ENCODE measurements at regions not wholly inside any gene's neighbourhood (a gene's known extent, or its start where the extent isn't known, plus 50 kb on each side); places are given as distances from the start of the nearest gene placed in this dataset.
A peak's percentile ranks its signal among the peaks of the same experiment; 100 is the strongest.

GRCh38 chr4:34720571-34720970 is 1523.7 kb downstream of the ARAP2 start:
- no peaks in the 10 kb centered on the region for H3K9me2 ChIP-seq (replicated peaks; ENCODE audit: insufficient read depth)
- TF ChIP-seq, protein P1, sequence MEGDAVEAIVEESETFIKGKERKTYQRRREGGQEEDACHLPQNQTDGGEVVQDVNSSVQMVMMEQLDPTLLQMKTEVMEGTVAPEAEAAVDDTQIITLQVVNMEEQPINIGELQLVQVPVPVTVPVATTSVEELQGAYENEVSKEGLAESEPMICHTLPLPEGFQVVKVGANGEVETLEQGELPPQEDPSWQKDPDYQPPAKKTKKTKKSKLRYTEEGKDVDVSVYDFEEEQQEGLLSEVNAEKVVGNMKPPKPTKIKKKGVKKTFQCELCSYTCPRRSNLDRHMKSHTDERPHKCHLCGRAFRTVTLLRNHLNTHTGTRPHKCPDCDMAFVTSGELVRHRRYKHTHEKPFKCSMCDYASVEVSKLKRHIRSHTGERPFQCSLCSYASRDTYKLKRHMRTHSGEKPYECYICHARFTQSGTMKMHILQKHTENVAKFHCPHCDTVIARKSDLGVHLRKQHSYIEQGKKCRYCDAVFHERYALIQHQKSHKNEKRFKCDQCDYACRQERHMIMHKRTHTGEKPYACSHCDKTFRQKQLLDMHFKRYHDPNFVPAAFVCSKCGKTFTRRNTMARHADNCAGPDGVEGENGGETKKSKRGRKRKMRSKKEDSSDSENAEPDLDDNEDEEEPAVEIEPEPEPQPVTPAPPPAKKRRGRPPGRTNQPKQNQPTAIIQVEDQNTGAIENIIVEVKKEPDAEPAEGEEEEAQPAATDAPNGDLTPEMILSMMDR (IDR thresholded peaks at IDR 0.05; ENCODE audit: poor library complexity) = peak; percentile 71
- TF ChIP-seq EZH2 (IDR thresholded peaks at IDR 0.05; ENCODE audit: borderline replicate concordance) (no peak), EZH2phosphoT487 (IDR thresholded peaks at IDR 0.05; ENCODE audit: low read depth, severe bottlenecking, unreplicated experiment) (no peak)
- no peak overlapping the region for H3K4me3 ChIP-seq
- no peaks in the 10 kb centered on the region for H4K20me1 ChIP-seq (ENCODE audit: insufficient read depth, poor library complexity, severe bottlenecking)
- no peaks in the 10 kb centered on the region for H3K9me3 ChIP-seq (ENCODE audit: low read depth)
- no peaks in the 10 kb centered on the region for H3K36me3 ChIP-seq (replicated peaks; ENCODE audit: insufficient read depth, low read depth)
- DNase-seq (ENCODE audit: low spot score) = peak; percentile 64
- no peak overlapping the region for H2AFZ ChIP-seq
- H3K79me2 ChIP-seq = no peaks in the 10 kb centered on the region
- H3K27ac ChIP-seq = no peak overlapping the region
- WGBS (ENCODE audit: low lambda C conversion rate, missing lambda C conversion rate) = 6% methylated on average over 1 of the region's 1 CpG
- no peak overlapping the region for H3K4me2 ChIP-seq
- no peaks in the 10 kb centered on the region for H3K4me1 ChIP-seq (ENCODE audit: insufficient read depth)
- no peaks in the 10 kb centered on the region for H3K27me3 ChIP-seq

- H3K27me3 ChIP-seq = no peaks in the 10 kb centered on the region
- no peak overlapping the region for H2AFZ ChIP-seq
- H3K4me1 ChIP-seq (ENCODE audit: insufficient read depth) = no peaks in the 10 kb centered on the region
- no peak overlapping the region for H3K27ac ChIP-seq
- no peaks in the 10 kb centered on the region for H4K20me1 ChIP-seq (ENCODE audit: insufficient read depth, poor library complexity, severe bottlenecking)
- no peaks in the 10 kb centered on the region for H3K36me3 ChIP-seq (replicated peaks; ENCODE audit: insufficient read depth, low read depth)
- H3K9me2 ChIP-seq (replicated peaks; ENCODE audit: insufficient read depth) = no peaks in the 10 kb centered on the region
- H3K9me3 ChIP-seq (ENCODE audit: low read depth) = no peaks in the 10 kb centered on the region
- no peaks in the 10 kb centered on the region for H3K79me2 ChIP-seq
- H3K4me2 ChIP-seq = no peak overlapping the region
- 97% methylated on average over 1 of the region's 1 CpG for WGBS (ENCODE audit: low lambda C conversion rate, missing lambda C conversion rate)
- no peak for DNase-seq (ENCODE audit: low spot score)
- H3K4me3 ChIP-seq = no peak overlapping the region
- TF ChIP-seq, protein P1 (IDR thresholded peaks at IDR 0.05; ENCODE audit: poor library complexity) = no peak
- TF ChIP-seq EZH2 (IDR thresholded peaks at IDR 0.05; ENCODE audit: borderline replicate concordance) (no peak), EZH2phosphoT487 (IDR thresholded peaks at IDR 0.05; ENCODE audit: low read depth, severe bottlenecking, unreplicated experiment) (no peak)
Observed at GRCh38 chr4:34721835-34722234, 1522.5 kb downstream of the ARAP2 start.

GRCh38 chr4:34723605-34724004 is 1520.7 kb downstream of the ARAP2 start:
- WGBS (ENCODE audit: low lambda C conversion rate, missing lambda C conversion rate) = 25% methylated on average over 1 of the region's 1 CpG
- Histone ChIP-seq H3K27ac (no peak overlapping the region), H3K79me2 (no peaks in the 10 kb centered on the region), H3K36me3 (replicated peaks; ENCODE audit: insufficient read depth, low read depth) (no peaks in the 10 kb centered on the region), H3K9me2 (replicated peaks; ENCODE audit: insufficient read depth) (no peaks in the 10 kb centered on the region), H3K4me1 (ENCODE audit: insufficient read depth) (no peaks in the 10 kb centered on the region), H3K27me3 (no peaks in the 10 kb centered on the region), H3K4me3 (no peak overlapping the region), H2AFZ (no peak overlapping the region), H4K20me1 (ENCODE audit: insufficient read depth, poor library complexity, severe bottlenecking) (no peaks in the 10 kb centered on the region), H3K9me3 (ENCODE audit: low read depth) (no peaks in the 10 kb centered on the region), H3K4me2 (no peak overlapping the region)
- no peak for DNase-seq (ENCODE audit: low spot score)
- TF ChIP-seq, protein P1 (IDR thresholded peaks at IDR 0.05; ENCODE audit: poor library complexity) = no peak
- TF ChIP-seq EZH2 (IDR thresholded peaks at IDR 0.05; ENCODE audit: borderline replicate concordance) (no peak), EZH2phosphoT487 (IDR thresholded peaks at IDR 0.05; ENCODE audit: low read depth, severe bottlenecking, unreplicated experiment) (no peak)

DNA sequence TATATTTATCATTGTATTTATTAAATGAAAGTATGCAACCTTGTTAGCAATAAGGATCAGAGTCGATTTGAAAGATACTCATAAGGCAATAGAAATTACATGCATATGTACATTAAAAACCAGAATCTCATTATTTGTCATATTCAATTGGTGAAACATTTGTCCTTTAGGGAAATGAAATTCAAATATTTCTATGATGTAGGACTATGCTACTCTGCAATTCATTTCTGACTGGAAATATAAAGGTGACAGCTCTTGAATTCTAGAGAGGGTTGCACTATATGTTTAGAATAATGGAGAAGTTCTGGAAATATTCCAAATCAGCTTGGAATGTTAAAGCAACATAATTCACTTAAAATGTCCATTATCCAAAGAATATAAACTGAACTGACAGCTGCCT is 1519.8 kb downstream of the ARAP2 start:
- Histone ChIP-seq H3K27ac (no peak overlapping the region), H4K20me1 (ENCODE audit: insufficient read depth, poor library complexity, severe bottlenecking) (no peaks in the 10 kb centered on the region), H3K4me3 (no peak overlapping the region), H3K36me3 (replicated peaks; ENCODE audit: insufficient read depth, low read depth) (no peaks in the 10 kb centered on the region), H3K27me3 (no peaks in the 10 kb centered on the region), H2AFZ (no peak overlapping the region), H3K4me1 (ENCODE audit: insufficient read depth) (no peaks in the 10 kb centered on the region), H3K9me2 (replicated peaks; ENCODE audit: insufficient read depth) (no peaks in the 10 kb centered on the region), H3K79me2 (no peaks in the 10 kb centered on the region), H3K4me2 (no peak overlapping the region), H3K9me3 (ENCODE audit: low read depth) (no peaks in the 10 kb centered on the region)
- DNase-seq (ENCODE audit: low spot score) = no peak
- 93% methylated on average over 1 of the region's 1 CpG for WGBS (ENCODE audit: low lambda C conversion rate, missing lambda C conversion rate)
- TF ChIP-seq EZH2phosphoT487 (IDR thresholded peaks at IDR 0.05; ENCODE audit: low read depth, severe bottlenecking, unreplicated experiment) = no peak
- TF ChIP-seq, protein P1 (IDR thresholded peaks at IDR 0.05; ENCODE audit: poor library complexity) = no peak
